ENCODE measurements at regions not wholly inside any gene's neighbourhood (a gene's known extent, or its start where the extent isn't known, plus 50 kb on each side); places are given as distances from the start of the nearest gene placed in this dataset.

GRCh38 chr6:132076452-132076851 lies 125.3 kb upstream of the CCN2 start:
- RAD21 ChIA-PET (ENCODE audit: low non-redundant PET in 1 of 2, low total read pairs in 2 of 2, uncharacterized antibody in 2 of 2, unreplicated experiment in 2 of 2): no interaction called here
- no peak for TF ChIP-seq ZFX (IDR thresholded peaks at IDR 0.05)
- TF ChIP-seq EGR1 (IDR thresholded peaks at IDR 0.05; ENCODE audit: low read depth): no peak
- TF ChIP-seq ZNF274 (IDR thresholded peaks at IDR 0.05; ENCODE audit: low read depth, low read length): no peak
- BruUV-seq (replicated peaks): no TSS peak

GRCh38 chr6:132072831-132073230 lies 121.7 kb upstream of the CCN2 start:
- intact Hi-C loops (cut with micrococcal nuclease): no loop called here
- H3K9me3 ChIP-seq (ENCODE audit: control insufficient read depth in 1 of 2, insufficient read depth in 1 of 2, low read depth in 1 of 2, low read length in 2 of 2): no peaks in the 10 kb centered on the region
- no peaks in the 10 kb centered on the region for H3K4me1 ChIP-seq (ENCODE audit: control insufficient read depth in 1 of 2, insufficient read depth in 2 of 2, low read length in 2 of 2)
- DNase-seq (ENCODE audit: low read depth, low spot score): no peak
- ChIA-PET CTCF (no interaction called here), RAD21 (ENCODE audit: low non-redundant PET in 1 of 2, low total read pairs in 2 of 2, uncharacterized antibody in 2 of 2, unreplicated experiment in 2 of 2) (no interaction called here), POLR2A (no interaction called here)
- H3K9ac ChIP-seq (ENCODE audit: low read length): no peak overlapping the region
- H3K79me2 ChIP-seq (ENCODE audit: insufficient read depth, low read length): no peaks in the 10 kb centered on the region
- BruUV-seq (replicated peaks): no TSS peak
- ATAC-seq: no peak
- H3K27me3 ChIP-seq (ENCODE audit: insufficient read depth, low read length): no peaks in the 10 kb centered on the region
- H2AFZ ChIP-seq (ENCODE audit: low read depth, low read length, poor library complexity, severe bottlenecking): peak overlapping the region; percentile 42
- H4K20me1 ChIP-seq (ENCODE audit: insufficient read depth): no peaks in the 10 kb centered on the region
- no peak for TF ChIP-seq CBX3 (IDR thresholded peaks at IDR 0.05; ENCODE audit: low read depth)
- no peak for TF ChIP-seq SIN3A (IDR thresholded peaks at IDR 0.05; ENCODE audit: low read depth)
- no peak for TF ChIP-seq CTCF (IDR thresholded peaks at IDR 0.05 in 2 of 3, conservative IDR thresholded peaks at IDR 0.05 in 1 of 3; ENCODE audit: borderline replicate concordance in 1 of 3, insufficient read depth in 1 of 3, low read depth in 2 of 3, low read length in 2 of 3)
- no peak for TF ChIP-seq JUND (IDR thresholded peaks at IDR 0.05)
- no peak for TF ChIP-seq RAD21 (IDR thresholded peaks at IDR 0.05; ENCODE audit: low read depth)
- no peaks in the 10 kb centered on the region for H3K9me2 ChIP-seq (ENCODE audit: insufficient read depth)
- H3K27ac ChIP-seq (ENCODE audit: low read depth, low read length): no peak overlapping the region
- H3K36me3 ChIP-seq (ENCODE audit: control insufficient read depth in 1 of 2, insufficient read depth in 2 of 2, low read length in 2 of 2): no peaks in the 10 kb centered on the region
- no peak overlapping the region for H3K4me2 ChIP-seq (ENCODE audit: low read length)
- no peak overlapping the region for H3K4me3 ChIP-seq (replicated peaks in 1 of 2; ENCODE audit: low read depth in 1 of 2, low read length in 2 of 2)

More at GRCh38 chr6:132076452-132076851, 125.3 kb upstream of the CCN2 start:
- no peak for ATAC-seq
- Histone ChIP-seq H3K9me2 (ENCODE audit: insufficient read depth) (no peaks in the 10 kb centered on the region), H3K9me3 (ENCODE audit: control insufficient read depth in 1 of 2, insufficient read depth in 1 of 2, low read depth in 1 of 2, low read length in 2 of 2) (no peaks in the 10 kb centered on the region), H3K4me2 (ENCODE audit: low read length) (no peak overlapping the region), H4K20me1 (ENCODE audit: insufficient read depth) (no peaks in the 10 kb centered on the region), H3K4me3 (replicated peaks in 1 of 2; ENCODE audit: low read depth in 1 of 2, low read length in 2 of 2) (no peak overlapping the region), H3K36me3 (ENCODE audit: control insufficient read depth in 1 of 2, insufficient read depth in 2 of 2, low read length in 2 of 2) (no peaks in the 10 kb centered on the region), H3K4me1 (ENCODE audit: control insufficient read depth in 1 of 2, insufficient read depth in 2 of 2, low read length in 2 of 2) (no peaks in the 10 kb centered on the region), H2AFZ (ENCODE audit: low read depth, low read length, poor library complexity, severe bottlenecking) (no peak overlapping the region), H3K27me3 (ENCODE audit: insufficient read depth, low read length) (no peaks in the 10 kb centered on the region), H3K9ac (ENCODE audit: low read length) (no peak overlapping the region), H3K79me2 (ENCODE audit: insufficient read depth, low read length) (no peaks in the 10 kb centered on the region), H3K27ac (ENCODE audit: low read depth, low read length) (no peak overlapping the region)
- no peak for DNase-seq (ENCODE audit: low read depth, low spot score)
- CTCF ChIA-PET: no interaction called here
- intact Hi-C loops (cut with micrococcal nuclease): no loop called here
- POLR2A ChIA-PET: no interaction called here

Data from HCT116 (cell line).